MCF 10A (cell line): ENCODE measurements at regions not wholly inside any gene's neighbourhood (a gene's known extent, or its start where the extent isn't known, plus 50 kb on each side); places are given as distances from the start of the nearest gene placed in this dataset.

Experiments
- BruUV-seq: library from RNA; stranded (reverse); fragments of 400-500 nt; replicated peaks from 2 replicates; lab custom pipeline; 2021; lab: Mats Ljungman, UMichigan
- CTCF ChIA-PET: fragments of 300-600 bp; sonication (Branson Sonifier 250); formaldehyde crosslinking; extraction: SDS; loops from one replicate; lab custom pipeline; 2021; ENCODE audit warnings: antibody characterized with exemption, inconsistent platforms; lab: Yijun Ruan, JAX
- POLR2A ChIA-PET: fragments of 300-600, 350-650 bp; sonication (Branson Sonifier 250); formaldehyde crosslinking; extraction: SDS; loops from one replicate; lab custom pipeline; 2020; ENCODE audit warnings: antibody characterized with exemption, inconsistent platforms; lab: Yijun Ruan, JAX
- DNase-seq: peaks from one replicate; pipeline ENCODE4 v3.0.0-alpha.2; 2018; ENCODE audit not compliant: unreplicated experiment
- H3K27ac Mint-ChIP-seq: one replicate; pipeline ENCODE4 v1.8.0; 2022; ENCODE audit warnings: mild to moderate bottlenecking, low read depth, mixed read lengths; ENCODE audit not compliant: unreplicated experiment
- H3K27me3 Mint-ChIP-seq: one replicate; pipeline ENCODE4 v1.8.0; 2022; ENCODE audit warnings: mixed read lengths; ENCODE audit not compliant: insufficient read depth, unreplicated experiment
- H3K36me3 Mint-ChIP-seq: one replicate; pipeline ENCODE4 v1.8.0; 2022; ENCODE audit warnings: mild to moderate bottlenecking, moderate library complexity, mixed read lengths; ENCODE audit not compliant: insufficient read depth, unreplicated experiment
- H3K4me1 Mint-ChIP-seq: one replicate; pipeline ENCODE4 v1.8.0; 2022; ENCODE audit warnings: mixed read lengths; ENCODE audit not compliant: insufficient read depth, unreplicated experiment
- H3K4me3 Mint-ChIP-seq: one replicate; pipeline ENCODE4 v1.8.0; 2022; ENCODE audit warnings: mild to moderate bottlenecking, moderate library complexity, mixed read lengths; ENCODE audit not compliant: unreplicated experiment
- H3K9me3 Mint-ChIP-seq: one replicate; pipeline ENCODE4 v1.8.0; 2022; ENCODE audit warnings: mixed read lengths; ENCODE audit not compliant: unreplicated experiment
- CTCF ChIP-seq: fragments of 200-600 bp; IDR thresholded peaks from one replicate; pipeline ENCODE4 v1.8.0; 2022; ENCODE audit warnings: antibody characterized with exemption, mild to moderate bottlenecking; ENCODE audit not compliant: unreplicated experiment
- intact Hi-C: fragments of 100-400 bp; cut with micrococcal nuclease; formaldehyde crosslinking; loops from 2 replicates; pipeline ENCODE4 v1.14.1; 2022

- Mint-ChIP-seq H3K4me3 (no peak overlapping the region), H3K27ac (peak overlapping the region; percentile 36), H3K9me3 (no peaks in the 10 kb centered on the region), H3K27me3 (no peaks in the 10 kb centered on the region), H3K4me1 (peaks cover 12% of the 10 kb centered on the region), H3K36me3 (no peaks in the 10 kb centered on the region)
- ChIA-PET POLR2A (interaction anchor here (0.6 kb wide), 2 partner anchors 40 to 600 kb away, joined by 3 read pairs; no protein-coding TSS in a partner anchor), CTCF (no interaction called here)
- TF ChIP-seq CTCF, result no peak
- no peak for DNase-seq
- no TSS peak for BruUV-seq
- intact Hi-C loops, result no loop called here
Measured at GRCh38 chr4:61070269-61070668, 129.9 kb upstream of the ADGRL3 start.

GRCh38 chr4:61079427-61079826 lies 120.7 kb upstream of the ADGRL3 start:
- no peak for TF ChIP-seq CTCF
- Mint-ChIP-seq H3K27ac (peak overlapping the region; percentile 31), H3K27me3 (no peaks in the 10 kb centered on the region), H3K4me1 (peaks cover 7% of the 10 kb centered on the region), H3K36me3 (no peaks in the 10 kb centered on the region), H3K4me3 (no peak overlapping the region), H3K9me3 (peaks cover 10% of the 10 kb centered on the region)
- peak; percentile 40 for DNase-seq
- intact Hi-C loops, result no loop called here
- BruUV-seq, result no TSS peak
- POLR2A ChIA-PET, result no interaction called here
- CTCF ChIA-PET, result no interaction called here

GRCh38 chr4:61079976-61080375 lies 120.2 kb upstream of the ADGRL3 start:
- DNase-seq, result peak; percentile 2

GRCh38 chr4:61085534-61085933 lies 114.6 kb upstream of the ADGRL3 start:
- H3K4me3 Mint-ChIP-seq, result no peak overlapping the region
- H3K9me3 Mint-ChIP-seq, result peaks cover 7% of the 10 kb centered on the region
- BruUV-seq, result no TSS peak
- DNase-seq, result no peak
- no peak overlapping the region for H3K27ac Mint-ChIP-seq
- no peaks in the 10 kb centered on the region for H3K36me3 Mint-ChIP-seq
- H3K27me3 Mint-ChIP-seq, result no peaks in the 10 kb centered on the region
- POLR2A ChIA-PET, result no interaction called here
- intact Hi-C loops, result no loop called here
- no peak for TF ChIP-seq CTCF
- no peaks in the 10 kb centered on the region for H3K4me1 Mint-ChIP-seq
- CTCF ChIA-PET, result interaction anchor here (0.6 kb wide), 1 partner anchor 572 kb away, joined by 3 read pairs; no protein-coding TSS in a partner anchor

More at GRCh38 chr4:61079976-61080375, 120.2 kb upstream of the ADGRL3 start:
- no peak for TF ChIP-seq CTCF
- Mint-ChIP-seq H3K27me3 (no peaks in the 10 kb centered on the region), H3K4me3 (no peak overlapping the region), H3K9me3 (peaks cover 10% of the 10 kb centered on the region), H3K36me3 (no peaks in the 10 kb centered on the region), H3K4me1 (peaks cover 7% of the 10 kb centered on the region), H3K27ac (peak overlapping the region; percentile 31)
- ChIA-PET CTCF (no interaction called here), POLR2A (no interaction called here)
- no TSS peak for BruUV-seq
- intact Hi-C loops, result no loop called here
